ENCODE measurements at regions not wholly inside any gene's neighbourhood (a gene's known extent, or its start where the extent isn't known, plus 50 kb on each side); places are given as distances from the start of the nearest gene placed in this dataset.

- no peak for TF ChIP-seq CTCF (IDR thresholded peaks at IDR 0.05)
- no peak for TF ChIP-seq POLR2A (IDR thresholded peaks at IDR 0.05)
- TF ChIP-seq POLR2AphosphoS5 (IDR thresholded peaks at IDR 0.05) = no peak
These were observed 583.5 kb downstream of the XIRP2 start for GRCh38 chr2:167471734-167472133.
